ENCODE measurements at regions not wholly inside any gene's neighbourhood (a gene's known extent, or its start where the extent isn't known, plus 50 kb on each side); places are given as distances from the start of the nearest gene placed in this dataset.
"Not testable (repeated sequence)": the region's sequence is repeated elsewhere in the genome, so short reads cannot be mapped to it uniquely, and the experiment has no call there.

DNA sequence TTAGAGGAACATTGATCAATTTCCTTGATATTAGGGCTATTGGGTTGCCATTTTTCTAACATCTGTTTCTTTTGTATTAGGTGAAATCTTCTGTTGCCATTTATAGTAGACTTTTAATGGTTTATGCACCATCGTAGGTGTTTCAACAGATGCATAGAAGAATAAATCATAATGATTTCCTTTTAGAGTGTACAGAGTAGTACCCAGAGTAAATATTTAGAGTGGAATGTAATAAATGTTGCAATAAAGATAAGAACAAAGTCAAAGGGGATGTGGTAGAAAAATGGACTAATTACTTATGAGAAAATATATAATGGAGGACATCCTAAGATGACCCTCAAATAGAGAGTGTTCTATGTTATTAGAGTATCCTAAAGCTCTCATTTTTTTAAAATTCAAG, 643.0 kb upstream of the CITED2 start:
- no peak for DNase-seq (ENCODE audit: low read depth in 2 of 2)

GRCh38 chr6:140012150-140012549, 637.7 kb upstream of the CITED2 start:
- no peak for DNase-seq (ENCODE audit: low read depth in 2 of 2)

GRCh38 chr6:140011537-140011936, 637.1 kb upstream of the CITED2 start:
- DNase-seq (ENCODE audit: low read depth in 2 of 2), result no peak

- no peak for DNase-seq (ENCODE audit: low read depth in 2 of 2)
Observed at GRCh38 chr6:140009286-140009685, 634.8 kb upstream of the CITED2 start.

- DNase-seq (ENCODE audit: low read depth in 2 of 2), result no peak
Observed at GRCh38 chr6:140007525-140007924, 633.1 kb upstream of the CITED2 start.

GRCh38 chr6:140003217-140003616, 628.8 kb upstream of the CITED2 start:
- DNase-seq (ENCODE audit: low read depth in 2 of 2), result no peak

- no peak for DNase-seq (ENCODE audit: low read depth in 2 of 2)
Observed at GRCh38 chr6:140002396-140003022, 628.1 kb upstream of the CITED2 start.

- no peak for DNase-seq (ENCODE audit: low read depth in 2 of 2)
Observed at GRCh38 chr6:140001821-140002341, 627.4 kb upstream of the CITED2 start.

- no peak for DNase-seq (ENCODE audit: low read depth in 2 of 2)
Observed at GRCh38 chr6:140001005-140001404, 626.6 kb upstream of the CITED2 start.

DNA sequence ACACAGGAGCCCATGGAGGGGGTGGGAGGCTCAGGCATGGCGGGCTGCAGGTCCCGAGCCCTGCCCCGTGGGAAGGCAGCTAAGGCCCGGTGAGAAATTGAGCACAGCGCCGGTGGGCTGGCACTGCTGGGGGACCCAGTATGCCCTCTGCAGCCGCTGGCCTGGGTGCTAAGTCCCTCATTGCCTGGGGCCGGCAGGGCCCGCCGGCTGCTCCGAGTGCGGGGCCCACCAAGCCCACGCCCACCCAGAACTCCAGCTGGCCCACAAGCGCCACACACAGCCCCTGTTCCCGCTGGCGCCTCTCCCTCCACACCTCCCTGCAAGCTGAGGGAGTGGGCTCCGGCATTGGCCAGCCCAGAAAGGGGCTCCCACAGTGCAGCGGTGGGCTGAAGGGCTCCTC, 625.2 kb upstream of the CITED2 start:
- not testable (repeated sequence) for DNase-seq (ENCODE audit: low read depth in 2 of 2)

GRCh38 chr6:139998478-139998877, 624.0 kb upstream of the CITED2 start:
- DNase-seq (ENCODE audit: low read depth in 2 of 2), result not testable (repeated sequence)

DNA sequence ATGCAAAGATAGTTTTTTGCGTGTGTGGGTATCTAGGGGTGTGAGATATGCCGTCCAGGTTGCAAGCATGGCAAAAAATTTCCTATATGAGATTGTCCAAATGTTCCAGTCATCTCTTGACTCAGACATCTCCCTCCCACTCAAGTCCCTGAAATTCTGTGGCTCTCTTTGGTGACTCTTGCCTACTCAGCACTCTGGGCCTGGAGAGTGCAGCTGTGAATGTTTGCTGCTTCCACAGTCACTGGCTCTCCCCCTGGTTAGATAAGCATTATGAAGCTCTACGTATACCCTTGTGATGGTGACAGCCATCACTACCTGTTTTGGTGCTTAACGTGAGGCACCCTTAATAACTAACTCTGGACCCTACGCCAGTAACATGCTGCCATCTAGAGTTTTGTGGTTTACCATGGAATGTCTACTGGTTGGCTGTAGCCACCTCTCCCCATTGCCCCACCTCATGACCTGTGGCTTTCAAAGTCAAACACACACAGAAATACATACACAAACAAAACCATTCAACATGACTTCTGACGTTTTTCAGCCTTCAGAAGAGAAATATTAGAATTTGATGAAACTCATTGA, 621.9 kb upstream of the CITED2 start:
- DNase-seq (ENCODE audit: low read depth in 2 of 2), result peak in 1 of 2 donors; percentile 16

GRCh38 chr6:139994998-139995397, 620.5 kb upstream of the CITED2 start:
- no peak for DNase-seq (ENCODE audit: low read depth in 2 of 2)

DNA sequence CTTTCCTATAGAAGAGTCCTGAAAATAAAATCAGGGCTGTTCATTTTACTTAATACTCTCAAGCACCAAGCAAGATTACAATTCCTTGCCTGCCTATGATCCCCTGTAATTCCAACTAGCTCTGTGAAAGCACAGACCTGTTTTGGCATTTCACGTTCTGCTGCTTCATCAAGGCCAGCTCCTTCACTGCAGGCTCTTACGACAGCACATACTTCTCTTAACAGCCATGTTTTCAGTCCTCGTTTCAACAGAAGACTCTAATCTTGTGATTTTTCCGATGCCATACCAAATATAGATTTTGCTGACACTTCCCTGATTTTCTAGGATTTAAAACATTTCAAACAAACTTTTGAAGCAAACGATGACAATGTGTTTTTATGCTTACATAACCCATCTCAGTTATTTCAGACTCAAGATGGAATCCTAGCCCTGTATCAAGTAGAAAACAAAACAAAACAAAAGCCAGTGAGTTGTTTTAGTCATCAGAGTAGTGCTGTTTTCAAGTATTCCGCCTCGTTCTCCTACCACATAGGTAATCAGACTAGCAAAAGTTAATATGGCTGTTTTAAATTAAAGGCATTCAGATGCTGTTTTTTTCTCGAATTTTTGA, 616.5 kb upstream of the CITED2 start:
- no peak for DNase-seq (ENCODE audit: low read depth in 2 of 2)

- no peak for DNase-seq (ENCODE audit: low read depth in 2 of 2)
Observed at GRCh38 chr6:139990026-139990686, 615.7 kb upstream of the CITED2 start.

- no peak for DNase-seq (ENCODE audit: low read depth in 2 of 2)
Observed at GRCh38 chr6:139988685-139989084, 614.2 kb upstream of the CITED2 start.

- DNase-seq (ENCODE audit: low read depth in 2 of 2), result no peak
Observed at GRCh38 chr6:139987091-139987490, 612.6 kb upstream of the CITED2 start.

DNA sequence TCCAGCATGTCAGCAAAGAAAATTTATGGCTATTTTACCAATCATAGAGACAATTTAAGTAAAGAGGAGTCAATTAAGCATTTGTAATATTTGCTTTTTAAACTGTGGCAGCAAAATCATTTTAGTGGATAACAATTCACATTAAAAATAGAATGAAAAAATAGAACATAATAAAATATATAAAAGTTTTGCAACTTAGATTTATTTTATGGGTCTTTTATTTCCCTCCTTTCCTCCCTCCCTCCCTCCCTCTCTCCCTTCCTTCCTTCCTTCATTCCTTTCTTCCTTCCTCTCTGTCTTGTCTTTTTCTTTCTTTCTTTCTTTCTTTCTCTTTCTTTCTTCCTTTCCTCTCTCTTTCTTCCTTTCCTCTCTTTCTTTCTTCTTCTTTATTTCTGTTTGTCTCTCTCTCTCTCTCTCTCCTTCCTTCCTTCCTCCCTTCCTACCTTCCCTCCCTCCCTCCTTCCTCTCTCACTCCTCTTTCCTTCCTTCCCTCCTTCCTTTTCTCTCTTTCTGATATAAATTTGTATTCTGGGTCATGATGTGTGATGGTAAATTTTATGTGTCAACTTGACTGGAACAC, 610.9 kb upstream of the CITED2 start:
- DNase-seq (ENCODE audit: low read depth in 2 of 2), result no peak

GRCh38 chr6:139984317-139984716, 609.9 kb upstream of the CITED2 start:
- no peak for DNase-seq (ENCODE audit: low read depth in 2 of 2)

- peak in 1 of 2 donors; percentile 32 for DNase-seq (ENCODE audit: low read depth in 2 of 2)
Observed at GRCh38 chr6:139983555-139984276, 609.3 kb upstream of the CITED2 start.

GRCh38 chr6:139982652-139983295, 608.3 kb upstream of the CITED2 start:
- DNase-seq (ENCODE audit: low read depth in 2 of 2), result peak in 1 of 2 donors; percentile 10

All from dermis microvascular lymphatic vessel endothelial cell (primary cell).